ENCODE measurements at regions not wholly inside any gene's neighbourhood (a gene's known extent, or its start where the extent isn't known, plus 50 kb on each side); places are given as distances from the start of the nearest gene placed in this dataset.

DNA sequence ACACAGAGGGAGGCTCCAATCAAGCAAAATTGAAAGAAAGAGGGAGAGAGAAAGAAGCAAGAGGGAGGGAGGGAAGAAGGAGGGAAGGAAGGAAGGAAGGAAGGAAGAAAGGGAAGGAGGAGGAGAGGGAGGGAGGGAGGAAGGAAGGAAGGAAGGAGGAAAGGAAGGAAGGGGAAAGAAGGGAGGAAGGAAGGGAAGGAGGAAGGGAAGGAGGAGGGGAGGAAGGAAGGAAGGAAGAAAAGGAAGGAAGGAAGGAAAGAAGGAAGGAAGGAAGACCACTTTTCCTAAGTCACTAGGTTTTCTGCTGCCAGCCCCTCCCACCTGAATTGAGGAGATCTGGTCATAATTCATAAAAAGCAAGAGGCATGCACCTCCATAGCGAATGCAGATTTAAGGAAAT is 287.0 kb downstream of the SP3 start:
- TF ChIP-seq ZNF274 (IDR thresholded peaks at IDR 0.05; ENCODE audit: low read depth, low read length) = no peak
- TF ChIP-seq YY1 (IDR thresholded peaks at IDR 0.05; ENCODE audit: insufficient read depth, insufficient read length) = no peak
- TF ChIP-seq SUZ12 (IDR thresholded peaks at IDR 0.05; ENCODE audit: extremely low read depth, insufficient read depth, insufficient read length) = no peak
